Stimulated activated CD4-positive, alpha-beta T cell treated with anti-CD3 and anti-CD28 coated beads, Interleukin-2, amount 100 ng/mL, for 4 hours (primary cell): ENCODE measurements at regions not wholly inside any gene's neighbourhood (a gene's known extent, or its start where the extent isn't known, plus 50 kb on each side); places are given as distances from the start of the nearest gene placed in this dataset.

Experiments
- DNase-seq: peaks from one replicate; pipeline ENCODE4 v3.0.0-alpha.2; 2020; ENCODE audit warnings: low read depth

DNA sequence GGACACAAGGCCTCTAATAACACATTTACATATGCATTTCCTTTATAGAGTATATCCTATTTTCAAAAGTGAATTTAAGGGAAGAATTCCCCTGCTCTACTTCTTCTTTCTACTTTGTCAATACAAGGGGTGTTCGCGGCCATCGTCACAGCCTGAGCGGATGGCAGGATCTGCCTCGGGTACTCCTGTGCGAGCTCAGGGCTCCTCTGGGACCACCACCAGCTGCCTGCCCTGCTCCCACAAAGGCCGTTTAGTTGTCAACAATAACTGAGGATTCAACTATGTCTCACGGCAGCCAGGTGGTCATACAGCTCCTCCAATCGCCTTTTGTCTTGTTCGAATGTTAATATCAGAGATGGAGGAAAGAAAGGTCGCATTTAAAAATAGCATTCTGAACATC is 228.2 kb upstream of the TENM3 start:
- DNase-seq, result no peak

- DNase-seq, result no peak
Measured at GRCh38 chr4:182015893-182016292, 227.3 kb upstream of the TENM3 start.

DNA sequence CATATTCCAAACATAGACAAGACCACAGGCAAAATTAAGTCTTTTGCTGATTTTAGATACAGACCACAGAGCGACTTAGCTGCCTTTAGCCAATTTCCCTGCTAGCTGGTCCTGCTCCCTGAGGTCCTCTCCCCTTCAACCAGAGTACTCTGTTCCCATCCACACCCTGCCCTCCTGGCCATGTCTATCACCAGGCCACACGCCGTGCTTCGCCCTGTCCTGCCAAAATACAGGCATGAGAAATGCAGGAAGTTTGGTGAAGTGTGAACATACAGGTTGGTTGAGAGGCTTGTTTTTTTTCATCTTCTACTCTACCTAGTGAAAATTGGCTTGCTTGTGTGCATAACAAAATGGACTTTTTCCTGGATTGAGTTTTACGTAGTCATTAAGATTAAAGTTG is 226.2 kb upstream of the TENM3 start:
- no peak for DNase-seq

- no peak for DNase-seq
Measured at GRCh38 chr4:182018691-182019090, 224.5 kb upstream of the TENM3 start.

- DNase-seq, result no peak
Measured at GRCh38 chr4:182019148-182019652, 224.0 kb upstream of the TENM3 start.

GRCh38 chr4:182022909-182023308 is 220.3 kb upstream of the TENM3 start:
- no peak for DNase-seq

- no peak for DNase-seq
Measured at GRCh38 chr4:182023469-182023868, 219.7 kb upstream of the TENM3 start.

DNA sequence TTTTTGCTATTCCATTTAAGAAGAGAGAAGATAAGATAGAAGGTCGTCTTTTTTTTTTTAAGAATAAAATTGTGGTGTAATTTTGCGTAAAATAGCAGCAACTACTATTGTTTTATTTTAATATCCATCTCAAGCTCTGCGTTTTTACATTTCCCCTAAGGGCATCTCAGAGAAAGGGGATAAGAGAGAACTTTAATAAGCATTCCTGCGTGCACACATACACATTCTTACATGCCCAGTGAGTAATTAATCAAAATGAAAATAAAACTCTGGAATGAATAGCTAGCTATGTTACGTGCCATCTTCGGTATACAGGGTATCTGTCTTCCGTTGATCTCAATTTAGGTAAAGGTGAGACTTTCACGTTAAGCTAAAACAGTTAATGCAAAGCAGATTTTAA is 200.3 kb upstream of the TENM3 start:
- no peak for DNase-seq

- no peak for DNase-seq
Measured at GRCh38 chr4:182048871-182049270, 194.3 kb upstream of the TENM3 start.

- DNase-seq, result no peak
Measured at GRCh38 chr4:182056866-182057265, 186.3 kb upstream of the TENM3 start.

- no peak for DNase-seq
Measured at GRCh38 chr4:182062458-182062857, 180.7 kb upstream of the TENM3 start.

DNA sequence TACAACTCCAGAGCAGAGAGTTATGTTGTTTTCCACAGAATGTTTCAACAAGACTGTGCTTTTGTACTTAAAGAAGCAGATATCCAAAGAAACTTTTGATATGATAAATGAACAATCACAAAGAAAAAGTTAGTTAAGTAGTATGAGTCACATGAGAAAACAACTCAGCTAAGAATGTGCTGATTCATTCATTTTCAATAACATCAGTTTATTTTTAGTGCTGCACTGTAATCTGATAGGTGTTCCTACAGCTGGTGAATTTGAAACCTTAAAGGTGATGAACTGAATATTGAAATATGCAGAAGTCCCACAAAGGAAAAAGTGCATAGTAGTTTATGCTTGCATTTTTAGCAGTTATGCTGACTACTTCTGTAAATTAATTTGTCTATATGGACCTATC is 180.3 kb upstream of the TENM3 start:
- DNase-seq, result no peak

- no peak for DNase-seq
Measured at GRCh38 chr4:182063651-182064050, 179.6 kb upstream of the TENM3 start.

GRCh38 chr4:182065255-182065654 is 177.9 kb upstream of the TENM3 start:
- DNase-seq, result no peak

DNA sequence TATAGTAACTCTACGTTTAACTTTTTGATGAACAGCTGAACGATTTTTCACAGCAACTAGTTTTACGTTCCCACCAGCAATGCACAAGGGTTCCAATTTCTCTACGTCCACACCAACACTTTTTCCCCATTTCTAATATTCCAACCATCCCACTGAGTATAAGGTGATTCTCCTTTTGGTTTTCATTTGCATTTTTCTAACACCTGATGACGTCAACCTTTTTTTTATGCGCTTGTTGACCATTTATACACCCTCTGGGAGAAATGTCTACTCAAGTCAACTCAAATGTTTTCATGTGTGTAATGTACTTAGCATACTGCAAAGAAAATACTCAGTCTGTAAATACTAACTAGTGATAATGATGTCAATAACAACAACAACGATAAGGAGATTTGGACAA is 177.2 kb upstream of the TENM3 start:
- no peak for DNase-seq

DNA sequence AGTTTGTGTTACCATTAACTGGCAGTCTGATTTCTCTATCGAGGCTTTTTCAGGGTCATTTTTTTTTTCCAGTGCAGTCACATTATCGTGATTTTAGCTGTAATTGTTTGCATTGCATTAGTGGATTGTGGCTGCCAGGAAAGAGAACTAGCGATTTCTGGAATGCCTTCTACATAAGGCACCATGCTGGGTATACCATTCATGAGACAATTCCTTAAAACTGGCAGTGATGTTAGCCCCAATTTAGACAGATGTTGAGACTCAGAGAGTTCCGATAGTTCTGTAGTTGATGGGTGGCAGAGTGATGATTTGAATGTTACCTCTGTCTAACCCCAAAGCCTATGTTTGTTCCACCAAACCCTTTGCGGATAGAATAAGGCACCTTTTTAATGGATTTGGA is 175.4 kb upstream of the TENM3 start:
- no peak for DNase-seq

GRCh38 chr4:182068920-182069319 is 174.3 kb upstream of the TENM3 start:
- DNase-seq, result no peak

DNA sequence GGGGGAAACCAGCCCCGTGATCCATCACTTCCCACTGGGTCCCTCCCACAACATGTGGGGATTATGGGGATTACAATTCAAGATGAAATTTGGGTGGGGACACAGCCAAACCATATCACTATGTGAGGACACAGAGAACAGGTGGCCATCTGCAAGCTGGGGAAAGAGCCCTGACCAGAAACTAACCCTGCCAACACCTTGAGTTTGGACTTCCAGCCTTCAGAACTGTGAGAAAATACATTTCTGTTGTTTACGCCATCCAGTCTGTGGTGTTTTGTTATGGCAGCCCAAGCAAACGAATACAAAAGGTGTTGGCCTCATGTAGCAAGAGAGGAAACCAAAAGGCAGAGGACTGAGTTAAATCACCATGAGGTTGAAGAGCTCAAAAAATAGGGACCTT is 169.9 kb upstream of the TENM3 start:
- DNase-seq, result no peak

DNA sequence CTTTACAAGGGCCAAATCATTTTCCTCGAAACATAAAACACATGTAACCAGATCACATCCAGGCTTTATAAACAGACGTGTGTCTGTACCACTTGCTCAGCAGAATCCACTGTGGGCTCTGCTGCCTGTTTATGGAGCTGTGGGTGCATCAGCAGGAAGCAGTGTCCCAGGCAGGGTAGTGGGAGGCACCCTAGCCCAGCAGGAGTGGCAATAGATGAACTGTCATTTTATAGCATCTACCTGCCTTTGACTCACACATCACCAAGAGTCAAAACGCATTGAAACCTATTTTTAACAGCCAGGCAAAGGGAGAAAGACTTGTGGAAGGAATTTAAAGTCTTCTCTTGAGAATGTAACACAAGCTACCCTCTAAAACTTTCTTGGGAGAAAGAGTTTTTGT is 169.1 kb upstream of the TENM3 start:
- no peak for DNase-seq

DNA sequence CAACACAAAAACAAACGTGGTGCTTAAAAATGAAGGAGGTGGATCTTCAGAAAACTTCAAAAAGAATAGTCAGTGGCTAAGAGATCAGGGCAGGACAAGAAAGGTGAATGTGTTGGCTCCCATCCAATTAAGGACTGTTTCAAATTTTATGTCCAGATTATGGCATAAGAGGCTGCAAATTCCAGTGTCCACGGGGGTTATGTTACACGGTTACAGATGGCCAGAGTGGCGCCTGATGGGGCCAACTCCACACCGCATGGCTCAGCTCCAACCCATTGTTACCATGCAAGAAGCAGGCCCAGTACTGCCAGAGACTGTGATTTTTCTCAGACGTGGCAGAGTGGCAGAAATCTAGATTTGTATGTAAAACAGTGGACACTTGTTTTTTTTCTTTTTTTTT is 168.4 kb upstream of the TENM3 start:
- no peak for DNase-seq

DNA sequence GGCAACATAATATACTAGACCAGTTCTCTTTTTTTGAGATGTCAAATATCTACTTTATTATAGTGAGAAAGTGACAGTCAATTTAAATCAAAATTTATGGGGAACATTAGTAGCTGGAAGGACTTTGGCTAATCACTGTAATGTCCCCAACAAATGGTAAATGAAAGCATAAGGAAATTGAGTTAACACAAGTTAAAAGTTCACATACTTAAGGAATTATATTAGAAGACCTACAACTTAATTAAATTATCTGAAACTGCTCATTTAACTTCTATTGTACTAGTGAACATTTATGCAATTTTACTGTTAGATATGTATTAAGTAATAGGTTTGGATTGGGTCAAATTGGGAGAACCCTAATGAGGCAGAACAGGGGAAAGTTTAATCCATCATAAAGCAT is 160.3 kb upstream of the TENM3 start:
- DNase-seq, result no peak

DNA sequence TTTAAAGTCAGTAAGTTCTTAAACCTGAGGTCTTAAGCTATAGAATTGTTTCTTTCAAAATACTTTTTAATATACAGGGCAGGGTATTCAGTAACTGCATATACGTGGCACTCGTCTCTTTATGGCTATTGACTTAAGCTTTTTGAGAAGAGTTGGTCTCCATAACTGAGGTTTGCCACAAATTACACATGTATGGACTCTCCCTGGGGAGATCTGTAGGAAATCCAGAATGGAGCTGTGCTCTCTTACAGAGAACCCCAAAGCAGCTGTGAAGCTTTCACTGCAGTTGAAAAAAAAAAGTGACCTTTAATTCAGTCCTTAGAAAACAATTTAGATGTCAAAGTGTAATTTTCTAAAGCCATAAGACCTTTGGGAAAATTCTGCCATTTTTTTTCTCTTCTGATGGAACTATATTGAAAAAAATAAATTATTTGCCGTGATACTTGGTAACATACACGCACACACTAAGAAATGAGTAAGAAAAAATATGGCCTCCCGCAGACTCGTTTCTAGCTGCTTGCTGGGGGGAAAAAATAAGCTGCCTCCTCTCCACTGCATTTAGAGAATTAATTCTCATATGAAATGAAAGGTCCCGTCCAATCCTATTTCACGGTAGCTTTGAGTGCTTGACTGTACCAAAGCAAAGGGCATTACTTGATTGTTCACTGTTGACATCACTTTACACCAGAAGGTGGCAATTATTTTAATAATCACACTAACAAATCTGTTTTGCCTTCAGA is 159.4 kb upstream of the TENM3 start:
- no peak for DNase-seq

DNA sequence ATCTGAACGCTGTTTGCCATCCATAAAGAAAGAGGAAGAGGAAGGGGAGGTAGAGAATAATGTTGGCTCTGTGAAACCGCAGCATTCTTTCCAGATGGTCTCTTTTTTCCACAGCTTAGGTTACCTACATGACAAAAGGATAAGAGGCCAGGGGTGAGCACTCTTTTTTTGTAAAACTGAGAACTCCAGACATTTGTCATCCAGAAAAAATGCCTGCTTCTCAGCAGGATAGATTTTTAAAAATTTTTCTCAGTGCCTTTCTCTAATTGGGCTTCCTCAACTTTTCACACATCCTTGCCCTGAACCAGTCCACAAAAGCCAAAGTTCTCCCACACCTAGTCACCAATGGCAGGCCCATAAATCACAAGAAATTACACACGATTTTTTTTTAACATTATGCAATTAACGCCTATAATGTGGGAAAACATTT is 158.1 kb upstream of the TENM3 start:
- no peak for DNase-seq

DNA sequence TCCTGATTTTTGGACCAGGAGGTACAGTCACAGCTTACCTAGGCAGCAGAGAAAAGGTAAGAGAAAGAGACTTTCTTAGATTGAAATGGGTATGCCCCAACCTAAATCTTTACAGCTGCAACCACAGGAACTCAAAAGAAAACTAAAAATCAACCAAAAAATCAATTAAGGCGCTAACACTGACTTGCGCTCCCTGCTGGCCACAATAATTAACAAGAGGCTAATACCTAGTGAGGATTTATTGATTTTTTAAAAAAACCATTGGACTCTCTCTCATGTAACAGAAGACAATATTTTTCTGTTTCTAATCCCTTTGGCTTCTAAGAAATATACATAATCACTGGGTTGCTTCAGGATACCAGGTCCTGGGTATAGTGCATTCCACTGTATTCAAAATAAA is 153.9 kb upstream of the TENM3 start:
- no peak for DNase-seq
